ENCODE measurements at regions not wholly inside any gene's neighbourhood (a gene's known extent, or its start where the extent isn't known, plus 50 kb on each side); places are given as distances from the start of the nearest gene placed in this dataset.

- Mint-ChIP-seq H3K27me3 (ENCODE audit: low read depth) (no peaks in the 10 kb centered on the region; the same call in 1 of the 2 replicates), H3K9me3 (peaks cover 8% of the 10 kb centered on the region), H3K4me1 (peaks cover 4% of the 10 kb centered on the region), H3K4me3 (no peak overlapping the region), H3K27ac (no peak overlapping the region), H3K36me3 (no peaks in the 10 kb centered on the region)
- TF ChIP-seq ATF1 (CRISPR knock-in tag; IDR thresholded peaks at IDR 0.05): no peak
- no peak for TF ChIP-seq E2F4 (CRISPR knock-in tag; IDR thresholded peaks at IDR 0.05; ENCODE audit: borderline replicate concordance, low read depth)
- TF ChIP-seq KAT7 (CRISPR knock-in tag; IDR thresholded peaks at IDR 0.05; ENCODE audit: borderline replicate concordance): no peak
- no peak for DNase-seq (ENCODE audit: low spot score)
- ChIA-PET CTCF (no interaction called here), POLR2A (interaction anchor here (0.6 kb wide), 1 partner anchor 11 kb away, joined by 3 read pairs; no protein-coding TSS in a partner anchor)
- no peak for ATAC-seq
These were observed 919.8 kb downstream of the GRID1 start for GRCh38 chr10:85446827-85447226.

GRCh38 chr10:85447690-85448089 is 918.9 kb downstream of the GRID1 start:
- DNase-seq (ENCODE audit: low spot score) (no peak), ATAC-seq (no peak)
- no peaks in the 10 kb centered on the region for H3K36me3 Mint-ChIP-seq
- POLR2A ChIA-PET: interaction anchor here (0.6 kb wide), 1 partner anchor 12 kb away, joined by 3 read pairs; no protein-coding TSS in a partner anchor
- H3K9me3 Mint-ChIP-seq: peaks cover 8% of the 10 kb centered on the region
- CTCF ChIA-PET: no interaction called here
- H3K4me1 Mint-ChIP-seq: peaks cover 4% of the 10 kb centered on the region
- H3K4me3 Mint-ChIP-seq: no peak overlapping the region
- no peaks in the 10 kb centered on the region for H3K27me3 Mint-ChIP-seq (ENCODE audit: low read depth)
- H3K27ac Mint-ChIP-seq: no peak overlapping the region
- TF ChIP-seq PREB (CRISPR knock-in tag; IDR thresholded peaks at IDR 0.05; ENCODE audit: borderline replicate concordance): no peak
- TF ChIP-seq RELA (CRISPR knock-in tag; IDR thresholded peaks at IDR 0.05; ENCODE audit: borderline replicate concordance): no peak
- TF ChIP-seq MLX (CRISPR knock-in tag; IDR thresholded peaks at IDR 0.05): no peak
- no peak for TF ChIP-seq HMGXB4 (CRISPR knock-in tag; IDR thresholded peaks at IDR 0.05)
- TF ChIP-seq CBFB (CRISPR knock-in tag; IDR thresholded peaks at IDR 0.05; ENCODE audit: low read depth): no peak
- TF ChIP-seq PRDM15 (CRISPR knock-in tag; IDR thresholded peaks at IDR 0.05): no peak
- no peak for TF ChIP-seq FOXP4 (CRISPR knock-in tag; IDR thresholded peaks at IDR 0.05)
- no peak for TF ChIP-seq ATF6 (CRISPR knock-in tag; IDR thresholded peaks at IDR 0.05)
- TF ChIP-seq AR (CRISPR knock-in tag; IDR thresholded peaks at IDR 0.05): no peak
- TF ChIP-seq ZBTB21 (CRISPR knock-in tag; IDR thresholded peaks at IDR 0.05; ENCODE audit: borderline replicate concordance): no peak
- no peak for TF ChIP-seq SP1 (CRISPR knock-in tag; conservative IDR thresholded peaks at IDR 0.05)
- no peak for TF ChIP-seq ELF4 (CRISPR knock-in tag; IDR thresholded peaks at IDR 0.05; ENCODE audit: low read depth)

Measured in WTC11 (cell line).